Endothelial cell of umbilical vein (primary cell): ENCODE measurements at regions not wholly inside any gene's neighbourhood (a gene's known extent, or its start where the extent isn't known, plus 50 kb on each side); places are given as distances from the start of the nearest gene placed in this dataset.

Experiments used
- BruUV-seq: library from RNA; stranded (reverse); fragments of 400-500 nt; replicated peaks from 2 replicates; lab custom pipeline; 2021; lab: Mats Ljungman, UMichigan
- CTCF ChIA-PET: fragments of 300-600, 350-600 bp; sonication (Branson Sonifier 250); formaldehyde crosslinking; loops from one replicate; lab custom pipeline; 2021; ENCODE audit warnings: antibody characterized with exemption, inconsistent platforms; lab: Charles Lee
- POLR2A ChIA-PET: fragments of 300-600, 350-600 bp; sonication (Branson Sonifier 250); formaldehyde crosslinking; loops from one replicate; lab custom pipeline; 2021; ENCODE audit warnings: antibody characterized with exemption, inconsistent platforms; lab: Charles Lee
- DNase-seq: peaks from one replicate; pipeline ENCODE4 v3.0.0-alpha.2; 2011; ENCODE audit warnings: low read depth, low spot score
- FAIRE-seq: peaks from 2 replicates; lab custom pipeline; 2011; peaks lifted over from hg19 to GRCh38; lab: Jason Lieb, UNC
- H2AFZ ChIP-seq: 2 replicates; pipeline ENCODE4 v1.6.0; 2012; ENCODE audit warnings: low read depth, low read length, control low read depth, inconsistent platforms
- H3K27ac ChIP-seq: 2 replicates; pipeline ENCODE4 v1.5.1; 2011; ENCODE audit warnings: low read depth, mild to moderate bottlenecking, control low read depth, low read length, moderate library complexity; ENCODE audit not compliant: insufficient read depth
- H3K27me3 ChIP-seq, 2 experiments: 2 replicates each; pipeline versions ENCODE4 v1.6.0 to v1.6.1; 2011; ENCODE audit warnings: low read length in 2 of 2, mixed read lengths in 1 of 2; ENCODE audit not compliant: control insufficient read depth in 2 of 2, insufficient read depth in 2 of 2
- H3K36me3 ChIP-seq, 2 experiments: 2 replicates in 1 of 2; 3 replicates in 1 of 2; pipeline ENCODE4 v1.5.1; 2011; ENCODE audit warnings: low read length in 2 of 2, mild to moderate bottlenecking in 1 of 2, moderate library complexity in 1 of 2; ENCODE audit not compliant: control insufficient read depth in 2 of 2, insufficient read depth in 2 of 2; ENCODE audit errors: extremely low read depth in 1 of 2
- H3K4me1 ChIP-seq: 3 replicates; pipeline ENCODE4 v1.5.1; 2011; ENCODE audit warnings: mild to moderate bottlenecking, low read length; ENCODE audit not compliant: control insufficient read depth, insufficient read depth; ENCODE audit errors: extremely low read depth
- H3K4me2 ChIP-seq: 2 replicates; pipeline ENCODE4 v1.6.1; 2011; ENCODE audit warnings: low read length, control low read depth, mixed read lengths; ENCODE audit not compliant: insufficient read depth
- H3K4me3 ChIP-seq, 3 experiments: fragments of 200-600 bp in 1 of 3; sonication (generic), shearing (Covaris generic) in 1 of 3; replicated peaks in 1 of 3; 2 replicates each; pipeline ENCODE4 v1.5.1; 2011 to 2016; ENCODE audit warnings: control low read depth in 3 of 3, low read length in 3 of 3, mild to moderate bottlenecking in 2 of 3, inconsistent platforms in 1 of 3, low read depth in 1 of 3, moderate library complexity in 1 of 3; ENCODE audit not compliant: insufficient read depth in 1 of 3
- H3K79me2 ChIP-seq: 2 replicates; pipeline ENCODE4 v1.6.0; 2012; ENCODE audit warnings: low read length, inconsistent platforms; ENCODE audit not compliant: control insufficient read depth, insufficient read depth
- H3K9ac ChIP-seq: replicated peaks from 2 replicates; pipeline ENCODE3; 2011; ENCODE audit warnings: low read length, control low read depth; ENCODE audit not compliant: insufficient read depth; ENCODE audit errors: extremely low read depth
- H3K9me1 ChIP-seq: replicated peaks from 3 replicates; pipeline ENCODE4 v1.6.0; 2011; ENCODE audit warnings: mild to moderate bottlenecking, low read length; ENCODE audit not compliant: control insufficient read depth, insufficient read depth; ENCODE audit errors: extremely low read depth
- H3K9me3 ChIP-seq: replicated peaks from 2 replicates; pipeline ENCODE4 v1.5.1; 2012; ENCODE audit warnings: low read length, inconsistent platforms; ENCODE audit not compliant: control insufficient read depth, insufficient read depth
- H4K20me1 ChIP-seq: replicated peaks from 2 replicates; pipeline ENCODE3; 2011; ENCODE audit warnings: mild to moderate bottlenecking, low read length; ENCODE audit not compliant: control insufficient read depth, insufficient read depth; ENCODE audit errors: extremely low read depth
- CTCF ChIP-seq, 2 donors: IDR thresholded peaks; 1 replicate in 1 of 2; 2 replicates in 1 of 2; pipeline ENCODE4 v1.5.1; 2011; ENCODE audit warnings: low read length in 2 of 2, mild to moderate bottlenecking in 2 of 2, moderate library complexity in 2 of 2, control low read depth in 1 of 2, inconsistent platforms in 1 of 2, low read depth in 1 of 2; ENCODE audit not compliant: insufficient read depth in 1 of 2; ENCODE audit errors: extremely low read depth in 1 of 2
- EZH2 ChIP-seq: IDR thresholded peaks from 2 replicates; pipeline ENCODE4 v1.6.1; 2012; ENCODE audit warnings: borderline replicate concordance, low read depth, mild to moderate bottlenecking, moderate library complexity, low read length, inconsistent platforms; ENCODE audit not compliant: severe bottlenecking
- FOS ChIP-seq: IDR thresholded peaks from 2 replicates; pipeline ENCODE4 v1.6.1; 2011; ENCODE audit warnings: mild to moderate bottlenecking, low read length, moderate library complexity, borderline replicate concordance; ENCODE audit not compliant: insufficient read depth
- GATA2 ChIP-seq: IDR thresholded peaks from 2 replicates; pipeline ENCODE4 v1.7.0; 2011; ENCODE audit warnings: low read depth, mild to moderate bottlenecking, moderate library complexity, mixed read lengths, low read length; ENCODE audit not compliant: insufficient read length, insufficient read depth
- JUN ChIP-seq: IDR thresholded peaks from 2 replicates; pipeline ENCODE4 v1.6.1; 2011; ENCODE audit warnings: borderline replicate concordance, low read depth; ENCODE audit not compliant: insufficient read length, insufficient read depth
- POLR2A ChIP-seq: IDR thresholded peaks from 2 replicates; pipeline ENCODE4 v1.6.1; 2012; ENCODE audit warnings: low read depth, mild to moderate bottlenecking, control low read depth, low read length
- POLR2AphosphoS5 ChIP-seq: IDR thresholded peaks from 2 replicates; pipeline ENCODE4 v1.6.1; 2012; ENCODE audit warnings: low read depth, mild to moderate bottlenecking, control low read depth, low read length, moderate library complexity; ENCODE audit not compliant: insufficient read depth
- dilution Hi-C: fragments of 300-500 bp; cut with MboI; formaldehyde crosslinking; loops from one replicate; pipeline ENCODE4 v1.15.0; 2019; ENCODE audit warnings: low sequenced_read_pairs; ENCODE audit not compliant: extremely low pct_ligation_motif_present
- intact Hi-C: fragments of 100-400 bp; cut with micrococcal nuclease; formaldehyde crosslinking; loops from one replicate; pipeline ENCODE4 v1.10.0; 2022

GRCh38 chr10:44300666-44301649, 83.9 kb downstream of the CXCL12 start:
- H3K4me2 ChIP-seq: no peak overlapping the region
- H3K9ac ChIP-seq: no peak overlapping the region
- CTCF ChIA-PET: no interaction called here
- FAIRE-seq: no peak
- POLR2A ChIA-PET: no interaction called here
- intact Hi-C loops: no loop called here
- H3K27ac ChIP-seq: no peak overlapping the region
- no peaks in the 10 kb centered on the region for H4K20me1 ChIP-seq
- BruUV-seq: no TSS peak
- H3K9me1 ChIP-seq: no peaks in the 10 kb centered on the region
- no peak for DNase-seq
- no peaks in the 10 kb centered on the region for H3K27me3 ChIP-seq
- no peaks in the 10 kb centered on the region for H3K4me1 ChIP-seq
- no peaks in the 10 kb centered on the region for H3K9me3 ChIP-seq
- dilution Hi-C loops: no loop called here
- no peaks in the 10 kb centered on the region for H3K36me3 ChIP-seq
- no peaks in the 10 kb centered on the region for H3K79me2 ChIP-seq
- no peak for TF ChIP-seq GATA2
- no peak for TF ChIP-seq EZH2
- TF ChIP-seq JUN: no peak
- no peak for TF ChIP-seq POLR2AphosphoS5
- no peak for TF ChIP-seq FOS
- TF ChIP-seq POLR2A: no peak
- no peak for TF ChIP-seq CTCF (IDR thresholded peaks at IDR 0.05; ENCODE audit: extremely low read depth in 1 of 2, insufficient read depth in 1 of 2, low read depth in 1 of 2, low read length in 2 of 2)
- no peak overlapping the region for H3K4me3 ChIP-seq
- no peak overlapping the region for H2AFZ ChIP-seq
